Parathyroid adenoma (tissue), 2 donors: ENCODE measurements at regions not wholly inside any gene's neighbourhood (a gene's known extent, or its start where the extent isn't known, plus 50 kb on each side); places are given as distances from the start of the nearest gene placed in this dataset.

Source experiments
- H2AFZ ChIP-seq: fragments of 300-600 bp; sonication (generic); one replicate; pipeline ENCODE4 v1.7.0; 2017; ENCODE audit warnings: antibody characterized with exemption, mild to moderate bottlenecking
- H3K27ac ChIP-seq: fragments of 300-600 bp; sonication (generic); one replicate; pipeline ENCODE4 v1.7.0; 2017
- H3K27me3 ChIP-seq: fragments of 300-600 bp; sonication (generic); one replicate; pipeline ENCODE4 v1.7.0; 2017; ENCODE audit warnings: low read length; ENCODE audit not compliant: control insufficient read depth, insufficient read depth
- H3K36me3 ChIP-seq: fragments of 300-600 bp; sonication (generic); one replicate; pipeline ENCODE4 v1.7.0; 2017; ENCODE audit warnings: low read length; ENCODE audit not compliant: control insufficient read depth, insufficient read depth
- H3K4me1 ChIP-seq: fragments of 300-600 bp; sonication (generic); one replicate; pipeline ENCODE4 v1.7.0; 2017; ENCODE audit warnings: control low read depth
- H3K4me2 ChIP-seq: fragments of 300-600 bp; sonication (generic); one replicate; pipeline ENCODE4 v1.7.0; 2017; ENCODE audit warnings: low read length
- H3K4me3 ChIP-seq: fragments of 300-600 bp; sonication (generic); one replicate; pipeline ENCODE4 v1.7.0; 2017; ENCODE audit warnings: low read depth, low read length
- H3K79me2 ChIP-seq: fragments of 300-600 bp; sonication (generic); one replicate; pipeline ENCODE4 v1.7.0; 2017; ENCODE audit warnings: control low read depth
- H3K9ac ChIP-seq: fragments of 300-600 bp; sonication (generic); one replicate; pipeline ENCODE4 v1.7.0; 2017; ENCODE audit warnings: mild to moderate bottlenecking
- H3K9me3 ChIP-seq: fragments of 300-600 bp; sonication (generic); one replicate; pipeline ENCODE4 v1.7.0; 2017; ENCODE audit warnings: low read length; ENCODE audit not compliant: control insufficient read depth
- TF ChIP-seq, protein P1 (sequence below): fragments of 300-600 bp; sonication (generic); IDR thresholded peaks from one replicate; pipeline ENCODE4 v1.7.0; 2017; ENCODE audit warnings: antibody characterized with exemption, mild to moderate bottlenecking
- donor health status: primary hyperparathyroidism.

DNA sequence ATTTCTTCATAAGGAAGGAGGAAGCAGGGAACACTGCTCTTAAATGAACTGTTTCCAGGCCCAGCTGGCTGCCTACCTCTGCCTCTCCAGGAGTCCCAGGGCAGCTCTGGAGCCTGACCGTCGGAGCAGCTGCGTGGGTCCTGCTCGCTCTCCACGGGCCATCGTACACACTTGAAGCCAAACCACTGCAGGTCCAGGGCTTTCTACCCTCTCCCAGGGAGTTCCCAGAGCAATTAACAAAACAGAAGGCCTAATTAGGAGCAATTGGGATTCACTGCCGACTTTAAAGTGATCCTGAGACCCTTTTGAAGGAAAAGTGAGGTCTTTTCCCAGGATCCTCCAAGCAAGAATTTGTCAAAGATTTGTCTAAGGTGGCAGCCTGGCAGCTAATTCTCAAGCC is 76.9 kb downstream of the OTX2 start:
- TF ChIP-seq, protein P1, sequence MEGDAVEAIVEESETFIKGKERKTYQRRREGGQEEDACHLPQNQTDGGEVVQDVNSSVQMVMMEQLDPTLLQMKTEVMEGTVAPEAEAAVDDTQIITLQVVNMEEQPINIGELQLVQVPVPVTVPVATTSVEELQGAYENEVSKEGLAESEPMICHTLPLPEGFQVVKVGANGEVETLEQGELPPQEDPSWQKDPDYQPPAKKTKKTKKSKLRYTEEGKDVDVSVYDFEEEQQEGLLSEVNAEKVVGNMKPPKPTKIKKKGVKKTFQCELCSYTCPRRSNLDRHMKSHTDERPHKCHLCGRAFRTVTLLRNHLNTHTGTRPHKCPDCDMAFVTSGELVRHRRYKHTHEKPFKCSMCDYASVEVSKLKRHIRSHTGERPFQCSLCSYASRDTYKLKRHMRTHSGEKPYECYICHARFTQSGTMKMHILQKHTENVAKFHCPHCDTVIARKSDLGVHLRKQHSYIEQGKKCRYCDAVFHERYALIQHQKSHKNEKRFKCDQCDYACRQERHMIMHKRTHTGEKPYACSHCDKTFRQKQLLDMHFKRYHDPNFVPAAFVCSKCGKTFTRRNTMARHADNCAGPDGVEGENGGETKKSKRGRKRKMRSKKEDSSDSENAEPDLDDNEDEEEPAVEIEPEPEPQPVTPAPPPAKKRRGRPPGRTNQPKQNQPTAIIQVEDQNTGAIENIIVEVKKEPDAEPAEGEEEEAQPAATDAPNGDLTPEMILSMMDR = no peak
- no peaks in the 10 kb centered on the region for H3K79me2 ChIP-seq
- H3K9me3 ChIP-seq = no peaks in the 10 kb centered on the region

DNA sequence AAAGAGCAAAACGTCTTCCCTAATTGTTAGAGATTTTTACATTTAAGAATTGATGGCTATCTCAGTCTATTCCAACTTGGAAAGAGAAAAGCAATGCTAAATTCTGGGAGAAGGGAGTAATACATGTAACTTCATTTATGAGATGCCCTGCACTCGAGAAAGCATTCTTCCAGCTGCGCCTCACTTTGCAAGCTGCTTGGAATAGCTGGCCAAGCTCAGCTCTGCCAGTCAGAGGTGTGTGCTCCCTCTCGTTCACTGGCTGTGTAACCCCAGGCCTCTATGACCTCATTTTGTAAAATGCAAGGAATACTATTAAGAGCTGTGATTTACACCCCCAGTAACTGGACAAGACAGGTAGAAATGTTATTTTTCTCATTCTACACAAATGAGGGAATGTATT is 79.1 kb downstream of the OTX2 start:
- no peaks in the 10 kb centered on the region for H3K27me3 ChIP-seq
- TF ChIP-seq, protein P1 = no peak
- no peaks in the 10 kb centered on the region for H3K4me1 ChIP-seq
- H3K4me2 ChIP-seq = no peak overlapping the region
- no peak overlapping the region for H3K27ac ChIP-seq
- no peaks in the 10 kb centered on the region for H3K36me3 ChIP-seq
- no peaks in the 10 kb centered on the region for H3K79me2 ChIP-seq
- no peak overlapping the region for H2AFZ ChIP-seq
- no peaks in the 10 kb centered on the region for H3K9me3 ChIP-seq
- H3K4me3 ChIP-seq = no peak overlapping the region
- H3K9ac ChIP-seq = no peak overlapping the region

More for the DNA sequence above, 76.9 kb downstream of the OTX2 start:
- Histone ChIP-seq H3K4me3 (no peak overlapping the region), H3K9ac (no peak overlapping the region), H3K4me2 (no peak overlapping the region), H3K27me3 (no peaks in the 10 kb centered on the region), H3K4me1 (no peaks in the 10 kb centered on the region), H3K36me3 (no peaks in the 10 kb centered on the region), H3K27ac (no peak overlapping the region), H2AFZ (no peak overlapping the region)

DNA sequence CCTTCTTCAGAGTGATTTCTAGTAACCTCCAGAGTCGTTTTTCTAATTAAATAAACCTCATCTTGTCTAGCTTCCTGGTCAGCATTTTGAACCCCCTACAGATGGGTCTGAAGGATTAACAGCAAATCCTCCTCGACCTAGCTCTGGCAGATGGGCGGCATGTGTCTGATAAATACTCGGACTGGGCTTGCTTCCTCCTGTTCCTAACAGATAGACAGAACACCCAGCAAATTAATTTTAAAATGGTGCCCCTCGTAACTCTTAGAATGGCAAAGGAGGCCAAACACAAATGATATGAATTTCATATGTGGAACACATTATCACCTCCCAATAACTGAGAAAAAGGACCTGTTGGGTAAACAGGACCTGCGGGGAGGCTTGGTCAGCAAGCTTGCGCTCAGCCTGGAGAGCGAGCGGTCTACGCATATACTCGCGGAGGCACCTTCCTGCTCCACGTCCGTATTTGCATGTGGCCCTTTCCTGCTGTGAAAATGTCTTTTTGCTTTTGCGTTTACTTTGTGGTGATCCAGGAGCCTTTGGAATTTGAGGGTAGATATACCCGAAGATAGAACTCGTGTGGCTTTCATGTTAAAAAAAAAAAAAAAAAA is 79.6 kb downstream of the OTX2 start:
- Histone ChIP-seq H3K9ac (no peak overlapping the region), H3K36me3 (no peaks in the 10 kb centered on the region), H3K9me3 (no peaks in the 10 kb centered on the region), H3K27ac (no peak overlapping the region), H2AFZ (no peak overlapping the region), H3K4me3 (no peak overlapping the region), H3K27me3 (no peaks in the 10 kb centered on the region), H3K4me2 (no peak overlapping the region), H3K79me2 (no peaks in the 10 kb centered on the region), H3K4me1 (no peaks in the 10 kb centered on the region)
- TF ChIP-seq, protein P1 = no peak

DNA sequence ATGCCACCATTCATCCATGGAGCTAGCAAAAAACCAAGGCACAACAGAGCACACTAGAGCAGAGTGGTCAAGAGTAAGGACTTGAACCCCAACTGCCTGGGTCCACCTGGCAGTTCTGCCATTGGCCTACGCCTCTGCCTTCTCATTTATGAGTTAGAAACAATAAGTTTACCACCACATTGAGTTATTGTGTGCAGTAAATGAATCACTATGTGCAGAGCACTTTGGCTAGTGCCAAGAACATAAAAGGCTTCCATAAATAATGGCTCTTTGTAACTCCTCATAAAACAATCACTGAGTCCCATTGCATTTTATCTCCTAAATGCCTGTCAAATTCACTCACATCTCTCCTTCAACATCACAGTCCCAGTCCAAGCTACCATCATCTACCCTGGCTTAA is 86.3 kb downstream of the OTX2 start:
- Histone ChIP-seq H3K36me3 (no peaks in the 10 kb centered on the region), H3K4me2 (no peak overlapping the region), H3K9ac (no peak overlapping the region), H3K27me3 (no peaks in the 10 kb centered on the region), H3K4me1 (no peaks in the 10 kb centered on the region), H2AFZ (no peak overlapping the region), H3K4me3 (no peak overlapping the region), H3K79me2 (no peaks in the 10 kb centered on the region), H3K9me3 (no peaks in the 10 kb centered on the region), H3K27ac (no peak overlapping the region)
- TF ChIP-seq, protein P1 = no peak

DNA sequence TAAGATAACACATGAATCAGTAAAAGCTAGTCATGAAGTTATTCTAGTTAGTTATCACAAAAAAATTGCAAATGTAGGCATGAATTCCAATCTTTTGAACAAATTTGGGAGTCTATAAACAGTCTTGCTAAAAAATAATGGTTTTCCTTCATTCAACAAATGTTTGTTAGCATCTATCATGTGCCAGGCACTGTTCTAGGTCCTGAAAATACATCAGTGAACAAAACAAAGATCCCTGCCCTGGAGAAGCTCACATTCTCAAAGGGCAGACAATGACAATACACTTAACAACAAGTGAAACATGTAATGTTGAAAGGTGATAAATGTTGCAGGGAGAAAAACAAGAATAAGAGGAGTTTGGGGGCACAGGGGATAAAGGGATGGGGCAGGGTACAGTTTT is 86.9 kb downstream of the OTX2 start:
- TF ChIP-seq, protein P1 = no peak
- no peak overlapping the region for H3K4me3 ChIP-seq
- H3K27me3 ChIP-seq = no peaks in the 10 kb centered on the region
- no peaks in the 10 kb centered on the region for H3K9me3 ChIP-seq
- H2AFZ ChIP-seq = no peak overlapping the region
- H3K4me1 ChIP-seq = no peaks in the 10 kb centered on the region
- H3K36me3 ChIP-seq = no peaks in the 10 kb centered on the region
- no peak overlapping the region for H3K27ac ChIP-seq
- no peak overlapping the region for H3K9ac ChIP-seq
- no peaks in the 10 kb centered on the region for H3K79me2 ChIP-seq
- no peak overlapping the region for H3K4me2 ChIP-seq
